Tibial nerve (tissue), 4 donors: ENCODE measurements at regions not wholly inside any gene's neighbourhood (a gene's known extent, or its start where the extent isn't known, plus 50 kb on each side); places are given as distances from the start of the nearest gene placed in this dataset.

ENCODE experiments used
- DNase-seq, 2 donors: peaks; one replicate each; pipeline ENCODE4 v3.0.0-alpha.2; 2019; ENCODE audit warnings: low spot score in 2 of 2
- H3K27ac ChIP-seq, 4 donors: fragments of 200-600 bp; sonication (generic) in 3 of 4; one replicate each; pipeline ENCODE4 v1.5.1; 2017 to 2019; ENCODE audit warnings: mild to moderate bottlenecking in 1 of 4
- H3K27me3 ChIP-seq, 2 donors: fragments of 200-600 bp; sonication (generic) in 1 of 2; one replicate each; pipeline versions ENCODE4 v1.5.1 to v1.6.0; 2017 to 2019
- H3K36me3 ChIP-seq, 3 donors: fragments of 200-600 bp; sonication (generic); one replicate each; pipeline ENCODE4 v1.5.1; 2018 to 2019
- H3K4me1 ChIP-seq, 4 donors: fragments of 200-600 bp; sonication (generic) in 3 of 4; one replicate each; pipeline ENCODE4 v1.5.1; 2017 to 2019
- H3K4me3 ChIP-seq, 4 donors: fragments of 200-600 bp; sonication (generic) in 3 of 4; one replicate each; pipeline ENCODE4 v1.5.1; 2017 to 2019; ENCODE audit warnings: mild to moderate bottlenecking in 1 of 4, moderate library complexity in 1 of 4
- H3K9me3 ChIP-seq, 4 donors: fragments of 200-600 bp; sonication (generic) in 3 of 4; one replicate each; pipeline ENCODE4 v1.5.1; 2017 to 2019
- EP300 ChIP-seq, 2 donors: sonication (generic); formaldehyde crosslinking; IDR thresholded peaks; one replicate each; pipeline ENCODE4 v1.6.1; 2017; ENCODE audit warnings: antibody characterized with exemption in 2 of 2, mild to moderate bottlenecking in 1 of 2
- POLR2A ChIP-seq, 2 donors: fragments of 450-650 bp; IDR thresholded peaks; one replicate each; pipeline ENCODE4 v1.6.1; 2017; ENCODE audit warnings: antibody characterized with exemption in 2 of 2, mild to moderate bottlenecking in 2 of 2, moderate library complexity in 2 of 2
- WGBS, 2 donors: methylation state at CpG; one replicate each; pipeline ENCODE4 v1.1.5; 2018; 5-methylcytosine and 5-hydroxymethylcytosine counted together
- TF ChIP-seq, protein P1 (sequence below), 5 experiments: fragments of 200-600 bp in 3 of 5; fragments of 450-650 bp in 2 of 5; sonication (generic) in 3 of 5; IDR thresholded peaks; one replicate each; pipeline ENCODE4 v1.5.1; 2016 to 2019; ENCODE audit warnings: antibody characterized with exemption in 5 of 5, mild to moderate bottlenecking in 3 of 5, moderate library complexity in 2 of 5

DNA sequence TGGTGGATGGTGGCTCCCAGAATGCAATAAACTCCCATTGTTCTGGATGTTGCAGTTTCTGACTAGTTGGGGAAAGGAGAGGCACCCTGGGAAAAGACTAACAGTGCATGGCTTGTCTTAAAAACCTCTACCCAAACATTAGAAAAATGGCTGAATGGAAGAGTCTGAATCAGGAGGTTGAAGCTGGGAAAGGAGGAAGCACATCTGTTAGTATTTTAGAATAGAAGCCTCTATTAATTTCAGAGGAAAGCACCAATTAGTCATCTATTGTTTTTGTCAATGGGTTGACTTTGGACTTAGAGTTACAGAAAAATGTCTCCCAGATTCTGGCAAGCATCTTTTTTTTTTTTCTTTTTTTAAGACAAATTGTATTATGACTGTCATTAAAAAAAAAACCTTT is 56.1 kb upstream of the ELMO1 start:
- DNase-seq = no peak
- Histone ChIP-seq H3K27me3 (no peaks in the 10 kb centered on the region), H3K4me1 (peaks cover 0 to 16% (median 3%) of the 10 kb centered on the region in 4 donors), H3K9me3 (no peaks in the 10 kb centered on the region), H3K27ac (peak overlapping the region in 1 of 4 donors; percentile 26), H3K36me3 (no peaks in the 10 kb centered on the region), H3K4me3 (no peak overlapping the region)
- TF ChIP-seq, protein P1, sequence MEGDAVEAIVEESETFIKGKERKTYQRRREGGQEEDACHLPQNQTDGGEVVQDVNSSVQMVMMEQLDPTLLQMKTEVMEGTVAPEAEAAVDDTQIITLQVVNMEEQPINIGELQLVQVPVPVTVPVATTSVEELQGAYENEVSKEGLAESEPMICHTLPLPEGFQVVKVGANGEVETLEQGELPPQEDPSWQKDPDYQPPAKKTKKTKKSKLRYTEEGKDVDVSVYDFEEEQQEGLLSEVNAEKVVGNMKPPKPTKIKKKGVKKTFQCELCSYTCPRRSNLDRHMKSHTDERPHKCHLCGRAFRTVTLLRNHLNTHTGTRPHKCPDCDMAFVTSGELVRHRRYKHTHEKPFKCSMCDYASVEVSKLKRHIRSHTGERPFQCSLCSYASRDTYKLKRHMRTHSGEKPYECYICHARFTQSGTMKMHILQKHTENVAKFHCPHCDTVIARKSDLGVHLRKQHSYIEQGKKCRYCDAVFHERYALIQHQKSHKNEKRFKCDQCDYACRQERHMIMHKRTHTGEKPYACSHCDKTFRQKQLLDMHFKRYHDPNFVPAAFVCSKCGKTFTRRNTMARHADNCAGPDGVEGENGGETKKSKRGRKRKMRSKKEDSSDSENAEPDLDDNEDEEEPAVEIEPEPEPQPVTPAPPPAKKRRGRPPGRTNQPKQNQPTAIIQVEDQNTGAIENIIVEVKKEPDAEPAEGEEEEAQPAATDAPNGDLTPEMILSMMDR (IDR thresholded peaks at IDR 0.05) = no peak
- TF ChIP-seq EP300 (IDR thresholded peaks at IDR 0.05) (no peak), POLR2A (IDR thresholded peaks at IDR 0.05) (no peak)

DNA sequence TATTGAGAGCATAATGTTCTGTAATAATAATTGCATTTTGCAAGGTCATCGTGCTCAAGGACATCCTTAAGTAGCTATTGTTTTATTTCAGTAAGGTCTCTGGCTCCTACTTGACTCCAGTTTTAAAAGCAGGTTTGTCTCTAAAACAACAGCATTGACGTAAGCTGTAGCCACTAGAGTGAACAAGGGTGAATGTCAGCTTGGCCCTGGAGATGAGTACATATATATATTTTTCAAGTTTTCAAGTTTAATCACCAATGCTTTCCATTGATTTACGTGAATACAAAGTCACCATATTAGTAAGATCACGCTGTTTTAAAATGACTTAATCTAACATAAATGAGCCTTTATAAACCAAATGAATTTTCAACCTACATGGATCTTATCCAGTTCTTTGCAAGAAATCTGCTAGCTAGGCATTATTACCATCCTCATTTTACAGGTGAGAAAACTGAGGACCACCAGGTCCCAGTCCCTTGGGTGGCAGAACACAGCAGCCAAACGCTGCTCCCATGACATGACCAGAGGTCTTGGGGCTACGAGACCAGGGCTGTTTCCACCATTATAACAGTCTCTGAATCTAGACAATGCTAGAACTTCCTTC is 57.2 kb upstream of the ELMO1 start:
- no peak for TF ChIP-seq EP300 (IDR thresholded peaks at IDR 0.05)
- TF ChIP-seq POLR2A (IDR thresholded peaks at IDR 0.05) = no peak
- TF ChIP-seq, protein P1 (IDR thresholded peaks at IDR 0.05) = no peak
- H3K9me3 ChIP-seq = no peaks in the 10 kb centered on the region
- no peaks in the 10 kb centered on the region for H3K27me3 ChIP-seq
- WGBS, 2 donors = 83 to 84% methylated on average over 6 of the region's 6 CpGs
- no peak overlapping the region for H3K27ac ChIP-seq
- peaks cover 0 to 16% (median 3%) of the 10 kb centered on the region in 4 donors for H3K4me1 ChIP-seq
- no peaks in the 10 kb centered on the region for H3K36me3 ChIP-seq
- H3K4me3 ChIP-seq = no peak overlapping the region
- DNase-seq = no peak

DNA sequence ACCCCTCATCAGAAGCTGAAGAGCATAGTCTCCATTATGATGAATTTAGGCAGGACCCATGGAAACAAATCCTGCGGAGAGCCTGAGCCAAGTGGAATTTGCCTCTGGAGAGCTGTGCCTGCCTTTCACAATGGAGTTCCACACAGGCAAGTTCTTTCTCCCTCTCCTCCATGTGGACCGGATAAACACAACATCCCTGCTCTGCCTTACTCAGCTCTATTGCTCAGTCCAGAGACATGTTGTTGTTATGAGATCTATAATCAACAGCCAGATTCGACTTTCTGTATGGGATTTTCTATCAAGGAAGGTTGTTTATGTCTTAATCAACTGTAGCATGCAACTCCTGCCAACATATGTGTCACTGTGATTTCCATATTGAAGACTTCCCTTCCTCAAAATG is 59.5 kb upstream of the ELMO1 start:
- TF ChIP-seq, protein P1 (IDR thresholded peaks at IDR 0.05) = no peak
- TF ChIP-seq POLR2A (IDR thresholded peaks at IDR 0.05) = no peak
- TF ChIP-seq EP300 (IDR thresholded peaks at IDR 0.05) = no peak
- peaks cover 0 to 16% (median 3%) of the 10 kb centered on the region in 4 donors for H3K4me1 ChIP-seq
- H3K36me3 ChIP-seq = no peaks in the 10 kb centered on the region
- H3K9me3 ChIP-seq = no peaks in the 10 kb centered on the region
- no peak overlapping the region for H3K27ac ChIP-seq
- H3K27me3 ChIP-seq = no peaks in the 10 kb centered on the region
- WGBS, 2 donors = 67% methylated on average over 3 of the region's 3 CpGs
- no peak overlapping the region for H3K4me3 ChIP-seq
- DNase-seq = no peak

DNA sequence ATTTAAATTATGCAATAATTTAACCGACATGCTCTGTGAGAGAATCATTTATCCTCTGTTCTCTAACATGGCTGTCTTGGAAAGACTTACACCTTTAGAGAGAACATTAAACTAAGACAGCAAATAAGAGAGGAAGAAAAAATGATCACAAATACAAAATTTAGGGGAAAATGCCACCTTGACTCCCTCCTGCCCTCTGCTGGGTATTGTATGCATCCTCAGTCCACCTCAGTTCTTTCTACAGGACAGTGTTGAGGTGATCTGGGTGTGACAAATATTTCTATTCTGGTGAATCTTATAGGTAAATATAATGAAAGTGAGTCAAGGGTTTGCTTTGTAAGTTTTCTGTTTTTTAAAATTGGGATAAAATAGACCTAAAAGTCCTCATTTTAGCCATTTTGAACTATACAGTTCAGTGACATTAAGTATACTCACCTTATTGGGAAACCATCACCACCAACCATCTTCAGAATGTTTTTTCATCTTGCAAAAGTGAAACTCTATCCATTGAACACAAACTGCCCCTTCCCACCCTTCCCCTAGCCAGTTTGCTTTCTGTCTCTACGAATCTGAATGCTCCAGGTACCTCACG is 61.5 kb upstream of the ELMO1 start:
- 82 to 89% methylated on average over 3 of the region's 3 CpGs for WGBS, 2 donors
- no peak overlapping the region for H3K4me3 ChIP-seq
- no peaks in the 10 kb centered on the region for H3K27me3 ChIP-seq

DNA sequence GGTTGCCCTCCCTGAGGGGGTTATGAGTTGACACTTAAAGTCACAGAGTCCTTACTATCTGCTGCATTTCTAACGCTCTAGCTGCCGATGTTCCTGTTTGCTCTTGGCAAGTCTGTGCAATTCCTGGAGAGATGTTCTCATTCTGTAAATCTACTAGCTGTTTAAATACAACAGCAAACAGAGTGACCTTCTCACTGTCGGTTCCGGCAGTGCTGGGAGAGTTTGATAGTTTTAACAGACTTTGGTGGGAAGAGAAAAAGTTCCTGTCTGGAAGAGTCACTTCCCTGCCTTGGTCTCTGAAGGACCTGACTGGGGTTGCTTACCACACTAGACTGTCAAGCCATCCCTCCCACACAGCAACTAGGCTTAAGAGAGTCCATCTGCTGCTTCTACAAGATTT is 63.3 kb upstream of the ELMO1 start:
- no peaks in the 10 kb centered on the region for H3K27me3 ChIP-seq
- H3K36me3 ChIP-seq = no peaks in the 10 kb centered on the region
- WGBS, 2 donors = 52 to 61% methylated on average over 4 of the region's 4 CpGs
- H3K4me1 ChIP-seq = peaks cover 0 to 8% (median 0%) of the 10 kb centered on the region in 4 donors
- no peak for DNase-seq
- TF ChIP-seq POLR2A (IDR thresholded peaks at IDR 0.05) (no peak), EP300 (IDR thresholded peaks at IDR 0.05) (no peak)
- TF ChIP-seq, protein P1 (IDR thresholded peaks at IDR 0.05) = no peak
- no peaks in the 10 kb centered on the region for H3K9me3 ChIP-seq
- H3K4me3 ChIP-seq = no peak overlapping the region
- H3K27ac ChIP-seq = no peak overlapping the region

More for the DNA sequence above, 61.5 kb upstream of the ELMO1 start:
- Histone ChIP-seq H3K27ac (no peak overlapping the region), H3K4me1 (peaks cover 0 to 10% (median 2%) of the 10 kb centered on the region in 4 donors), H3K9me3 (no peaks in the 10 kb centered on the region), H3K36me3 (no peaks in the 10 kb centered on the region)
- TF ChIP-seq EP300 (IDR thresholded peaks at IDR 0.05) (no peak), POLR2A (IDR thresholded peaks at IDR 0.05) (no peak)
- TF ChIP-seq, protein P1 (IDR thresholded peaks at IDR 0.05) = peak; percentile 55 to 68 (median 65)
- no peak for DNase-seq
